GM12875 (cell line): ENCODE measurements at regions not wholly inside any gene's neighbourhood (a gene's known extent, or its start where the extent isn't known, plus 50 kb on each side); places are given as distances from the start of the nearest gene placed in this dataset.

Experiments used
- H3K4me3 ChIP-seq: one replicate; pipeline ENCODE4 v1.5.1; 2011; ENCODE audit warnings: low read depth, low read length, control low read depth
- TF ChIP-seq, protein P1 (sequence below): IDR thresholded peaks from 2 replicates; pipeline ENCODE4 v1.5.1; 2011; ENCODE audit warnings: low read depth, mild to moderate bottlenecking, control low read depth, inconsistent platforms, low read length, moderate library complexity, borderline replicate concordance; ENCODE audit not compliant: insufficient read depth

DNA sequence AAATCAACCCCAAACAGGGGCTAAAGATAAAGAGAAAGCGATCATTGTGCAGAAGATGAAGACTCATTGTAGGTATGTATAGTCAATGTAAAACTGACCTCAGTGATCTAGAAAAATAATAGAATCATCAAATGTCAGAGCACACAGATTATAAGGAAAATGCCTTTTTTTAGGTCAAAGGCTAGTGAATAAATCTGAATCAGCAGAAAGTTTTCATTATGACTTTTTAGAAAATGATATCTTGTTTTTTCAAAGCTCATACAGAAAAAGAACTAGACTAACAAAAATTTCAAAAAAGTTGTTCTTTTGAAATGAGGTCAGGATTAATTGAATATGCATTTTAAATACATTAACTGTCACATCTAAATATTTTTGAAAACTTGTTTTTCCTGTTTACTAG lies 60.2 kb upstream of the STEAP4 start:
- H3K4me3 ChIP-seq, result no peak overlapping the region
- TF ChIP-seq, protein P1, sequence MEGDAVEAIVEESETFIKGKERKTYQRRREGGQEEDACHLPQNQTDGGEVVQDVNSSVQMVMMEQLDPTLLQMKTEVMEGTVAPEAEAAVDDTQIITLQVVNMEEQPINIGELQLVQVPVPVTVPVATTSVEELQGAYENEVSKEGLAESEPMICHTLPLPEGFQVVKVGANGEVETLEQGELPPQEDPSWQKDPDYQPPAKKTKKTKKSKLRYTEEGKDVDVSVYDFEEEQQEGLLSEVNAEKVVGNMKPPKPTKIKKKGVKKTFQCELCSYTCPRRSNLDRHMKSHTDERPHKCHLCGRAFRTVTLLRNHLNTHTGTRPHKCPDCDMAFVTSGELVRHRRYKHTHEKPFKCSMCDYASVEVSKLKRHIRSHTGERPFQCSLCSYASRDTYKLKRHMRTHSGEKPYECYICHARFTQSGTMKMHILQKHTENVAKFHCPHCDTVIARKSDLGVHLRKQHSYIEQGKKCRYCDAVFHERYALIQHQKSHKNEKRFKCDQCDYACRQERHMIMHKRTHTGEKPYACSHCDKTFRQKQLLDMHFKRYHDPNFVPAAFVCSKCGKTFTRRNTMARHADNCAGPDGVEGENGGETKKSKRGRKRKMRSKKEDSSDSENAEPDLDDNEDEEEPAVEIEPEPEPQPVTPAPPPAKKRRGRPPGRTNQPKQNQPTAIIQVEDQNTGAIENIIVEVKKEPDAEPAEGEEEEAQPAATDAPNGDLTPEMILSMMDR, result no peak

DNA sequence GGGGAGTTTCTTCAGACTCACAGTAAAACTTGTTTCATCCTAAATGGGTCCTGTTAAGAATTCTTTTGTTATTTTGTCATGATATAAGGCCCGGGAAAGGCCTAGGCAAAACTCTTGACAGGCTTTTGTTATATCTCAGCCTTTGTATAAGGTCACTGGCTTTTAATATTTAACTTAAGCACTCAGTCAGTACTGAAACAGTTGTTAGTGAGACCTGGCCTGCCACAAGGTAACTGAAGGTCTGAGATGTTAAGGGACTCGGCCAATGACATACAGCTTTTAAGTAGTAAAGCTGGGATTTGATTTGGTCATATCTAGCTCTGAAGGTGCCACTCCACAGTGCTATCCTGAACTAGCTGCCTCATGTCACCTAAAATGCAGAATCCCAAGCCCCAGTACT lies 57.2 kb upstream of the STEAP4 start:
- TF ChIP-seq, protein P1, result no peak
- H3K4me3 ChIP-seq, result no peak overlapping the region

DNA sequence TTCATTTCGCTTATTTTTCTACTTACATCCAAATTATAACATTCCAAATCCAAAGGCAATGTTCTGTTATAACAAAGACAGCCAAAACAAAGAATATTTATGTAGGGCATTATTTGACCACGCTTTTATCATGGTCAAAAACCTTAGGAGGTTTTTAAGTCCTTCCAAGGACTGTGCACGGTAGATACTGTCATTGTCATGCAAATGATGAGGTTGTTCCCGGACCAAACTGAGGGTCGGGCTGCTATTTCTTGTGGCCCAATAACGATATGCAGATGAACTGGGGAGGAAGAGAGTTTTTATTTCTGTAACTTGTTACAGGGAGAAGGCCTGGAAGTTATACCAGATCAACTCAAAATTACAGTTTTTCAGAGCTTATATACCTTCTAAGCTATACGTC lies 56.6 kb upstream of the STEAP4 start:
- H3K4me3 ChIP-seq, result no peak overlapping the region
- TF ChIP-seq, protein P1, result no peak

DNA sequence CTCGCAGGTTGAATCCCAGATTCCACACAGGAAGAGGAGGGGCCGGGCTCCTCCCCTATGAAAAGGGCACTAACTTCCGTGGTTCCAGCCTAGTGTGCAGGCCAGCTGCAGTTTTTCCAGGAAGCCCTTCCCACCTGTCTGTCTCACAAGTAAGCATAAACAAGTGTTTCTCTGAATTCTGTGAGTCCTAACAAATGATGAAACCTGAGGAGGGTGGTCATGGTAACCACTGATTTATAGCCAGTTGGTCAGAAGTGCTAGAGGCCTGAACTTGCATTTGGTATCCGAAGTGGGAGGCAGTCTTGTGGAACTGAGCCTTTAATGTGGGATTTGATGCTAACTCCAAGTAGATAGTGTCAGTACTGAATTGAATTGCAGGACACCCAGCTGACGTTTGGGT lies 54.7 kb upstream of the STEAP4 start:
- TF ChIP-seq, protein P1, result no peak

GRCh38 chr7:88358881-88359280 lies 52.2 kb upstream of the STEAP4 start:
- TF ChIP-seq, protein P1, result no peak
- H3K4me3 ChIP-seq, result no peak overlapping the region

More for the DNA sequence above, 54.7 kb upstream of the STEAP4 start:
- H3K4me3 ChIP-seq, result no peak overlapping the region

GRCh38 chr7:88358526-88358838 lies 51.8 kb upstream of the STEAP4 start:
- TF ChIP-seq, protein P1, result no peak
- no peak overlapping the region for H3K4me3 ChIP-seq

- TF ChIP-seq, protein P1, result peak; percentile 51
- H3K4me3 ChIP-seq, result no peak overlapping the region
These were observed 51.3 kb upstream of the STEAP4 start for GRCh38 chr7:88357781-88358525.
